ENCODE measurements at regions not wholly inside any gene's neighbourhood (a gene's known extent, or its start where the extent isn't known, plus 50 kb on each side); places are given as distances from the start of the nearest gene placed in this dataset.

- Histone ChIP-seq H3K4me1 (ENCODE audit: low read depth, poor library complexity, severe bottlenecking) (peaks cover 18% of the 10 kb centered on the region), H4K20me1 (ENCODE audit: insufficient read depth) (no peaks in the 10 kb centered on the region), H2AFZ (ENCODE audit: low read depth) (no peak overlapping the region), H3K4me2 (peak overlapping the region; percentile 30), H3K4me3 (IDR thresholded peaks at IDR 0.05; ENCODE audit: insufficient read depth, low read depth, low read length) (no peak overlapping the region), H3K36me3 (ENCODE audit: insufficient read depth) (no peaks in the 10 kb centered on the region), H3K27me3 (ENCODE audit: insufficient read depth, low read depth) (no peaks in the 10 kb centered on the region), H3K79me2 (ENCODE audit: insufficient read depth, low read depth) (no peaks in the 10 kb centered on the region), H3K9ac (no peak overlapping the region), H3K27ac (no peak overlapping the region)
- no peak for TF ChIP-seq CTCF (conservative IDR thresholded peaks at IDR 0.05; ENCODE audit: low read depth, low read length)
These were observed 51.3 kb upstream of the FRMD4A start for GRCh38 chr10:14382022-14382421.

DNA sequence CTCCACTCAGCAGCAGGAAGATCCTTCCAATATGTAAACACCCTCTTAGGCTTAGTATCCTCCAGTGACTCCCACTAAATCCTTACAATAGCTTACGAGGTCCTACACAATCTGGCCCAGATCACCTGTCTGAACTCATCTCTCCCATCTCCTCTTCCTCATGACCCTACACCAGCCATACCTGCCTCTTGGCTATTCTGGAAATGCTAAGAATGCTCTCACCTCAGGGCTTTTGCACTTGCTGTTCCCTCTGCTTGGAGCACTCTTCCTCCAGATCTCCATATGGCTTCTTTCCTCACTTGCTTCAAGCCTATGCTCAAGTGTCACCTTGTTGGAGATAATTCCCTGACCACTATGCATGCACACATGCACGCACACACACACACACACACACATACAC lies 50.8 kb upstream of the FRMD4A start:
- Histone ChIP-seq H3K4me2 (no peak overlapping the region), H3K9ac (no peak overlapping the region), H4K20me1 (ENCODE audit: insufficient read depth) (no peaks in the 10 kb centered on the region), H3K4me1 (ENCODE audit: low read depth, poor library complexity, severe bottlenecking) (peaks cover 18% of the 10 kb centered on the region), H3K4me3 (IDR thresholded peaks at IDR 0.05; ENCODE audit: insufficient read depth, low read depth, low read length) (no peak overlapping the region), H2AFZ (ENCODE audit: low read depth) (no peak overlapping the region), H3K27me3 (ENCODE audit: insufficient read depth, low read depth) (no peaks in the 10 kb centered on the region), H3K27ac (no peak overlapping the region), H3K79me2 (ENCODE audit: insufficient read depth, low read depth) (no peaks in the 10 kb centered on the region), H3K36me3 (ENCODE audit: insufficient read depth) (no peaks in the 10 kb centered on the region)
- TF ChIP-seq CTCF (conservative IDR thresholded peaks at IDR 0.05; ENCODE audit: low read depth, low read length): no peak

DNA sequence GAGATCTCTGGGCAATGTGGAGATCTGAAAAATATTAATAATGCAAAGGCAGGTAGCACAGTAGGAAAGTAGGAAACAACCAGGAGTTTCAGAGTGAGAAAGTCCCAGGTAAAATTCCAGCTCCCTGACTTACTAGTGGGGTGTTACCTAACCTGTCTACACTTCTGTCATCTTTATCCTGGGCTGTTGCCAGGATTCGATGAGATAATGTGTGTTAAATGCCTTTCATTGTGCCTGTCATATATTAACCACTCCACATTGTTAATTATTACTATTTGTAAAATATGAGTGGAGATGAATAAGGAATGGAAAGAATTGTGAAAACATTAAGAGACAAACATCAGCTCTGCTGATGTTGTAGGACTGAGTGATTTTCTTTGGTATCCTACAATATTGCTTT lies 50.0 kb upstream of the FRMD4A start:
- H3K27ac ChIP-seq: no peak overlapping the region
- H3K4me1 ChIP-seq (ENCODE audit: low read depth, poor library complexity, severe bottlenecking): peaks cover 18% of the 10 kb centered on the region
- no peak overlapping the region for H2AFZ ChIP-seq (ENCODE audit: low read depth)
- H3K9ac ChIP-seq: no peak overlapping the region
- no peak overlapping the region for H3K4me2 ChIP-seq
- no peaks in the 10 kb centered on the region for H4K20me1 ChIP-seq (ENCODE audit: insufficient read depth)
- TF ChIP-seq CTCF (conservative IDR thresholded peaks at IDR 0.05; ENCODE audit: low read depth, low read length): no peak
- no peaks in the 10 kb centered on the region for H3K36me3 ChIP-seq (ENCODE audit: insufficient read depth)
- H3K27me3 ChIP-seq (ENCODE audit: insufficient read depth, low read depth): no peaks in the 10 kb centered on the region
- no peaks in the 10 kb centered on the region for H3K79me2 ChIP-seq (ENCODE audit: insufficient read depth, low read depth)
- no peak overlapping the region for H3K4me3 ChIP-seq (IDR thresholded peaks at IDR 0.05; ENCODE audit: insufficient read depth, low read depth, low read length)

Data from KMS-11 (cell line).